ENCODE measurements at regions not wholly inside any gene's neighbourhood (a gene's known extent, or its start where the extent isn't known, plus 50 kb on each side); places are given as distances from the start of the nearest gene placed in this dataset.

- intact Hi-C loops (cut with micrococcal nuclease), result no loop called here
- Mint-ChIP-seq H3K27ac (no peak overlapping the region), H3K4me3 (no peak overlapping the region), H3K27me3 (peaks cover 14% of the 10 kb centered on the region), H3K9me3 (ENCODE audit: insufficient read depth) (no peaks in the 10 kb centered on the region), H3K4me1 (no peaks in the 10 kb centered on the region)
- H3K9me3 ChIP-seq (ENCODE audit: control extremely low read depth in 1 of 3, control insufficient read depth in 2 of 3, insufficient read depth in 1 of 3, low read length in 2 of 3), result no peaks in the 10 kb centered on the region
- H3K27me3 ChIP-seq (replicated peaks in 1 of 4; ENCODE audit: control extremely low read depth in 1 of 4, control insufficient read depth in 3 of 4, insufficient read depth in 4 of 4, low read length in 3 of 4), result no peaks in the 10 kb centered on the region
- WGBS (ENCODE audit: insufficient coverage), result 82% methylated on average over 4 of the region's 6 CpGs
- TF ChIP-seq CTCF (IDR thresholded peaks at IDR 0.05) (no peak), EZH2 (IDR thresholded peaks at IDR 0.05; ENCODE audit: borderline replicate concordance, insufficient read depth, low read depth, low read length, poor library complexity, severe bottlenecking) (no peak)
- POLR2A ChIA-PET, result no interaction called here
- H4K20me1 ChIP-seq (ENCODE audit: control insufficient read depth, insufficient read depth, low read length, poor library complexity, severe bottlenecking), result no peaks in the 10 kb centered on the region
- DNase-seq, result no peak
- no peaks in the 10 kb centered on the region for H3K79me2 ChIP-seq (ENCODE audit: control insufficient read depth, insufficient read depth, low read length)
- H3K4me2 ChIP-seq (replicated peaks; ENCODE audit: low read depth, low read length, poor library complexity, severe bottlenecking), result no peak overlapping the region
- H3K4me1 ChIP-seq (ENCODE audit: control insufficient read depth in 2 of 2, insufficient read depth in 2 of 2, low read length in 2 of 2), result no peaks in the 10 kb centered on the region
- no peak overlapping the region for H3K9ac ChIP-seq (ENCODE audit: low read length)
- H2AFZ ChIP-seq (ENCODE audit: insufficient read depth, low read depth, low read length, poor library complexity, severe bottlenecking), result no peak overlapping the region
- no peak for ATAC-seq (ENCODE audit: low read depth)
- no peaks in the 10 kb centered on the region for H3K36me3 ChIP-seq (replicated peaks in 1 of 2; ENCODE audit: control extremely low read depth in 1 of 2, control insufficient read depth in 1 of 2, extremely low read depth in 1 of 2, insufficient read depth in 2 of 2, low read length in 1 of 2)
- H3K27ac ChIP-seq (ENCODE audit: low read length in 2 of 2), result no peak overlapping the region
- CTCF ChIA-PET, result interaction anchor here (0.7 kb wide), 1 partner anchor 18 kb away, joined by 3 read pairs; no protein-coding TSS in a partner anchor
- no peak overlapping the region for H3K4me3 ChIP-seq (ENCODE audit: control extremely low read depth in 1 of 5, extremely low read depth in 1 of 5, insufficient read depth in 1 of 5, low read depth in 2 of 5, low read length in 4 of 5)
Measured at GRCh38 chr9:107626118-107626517, 136.5 kb upstream of the KLF4 start.

GRCh38 chr9:107625383-107625984 lies 135.9 kb upstream of the KLF4 start:
- Histone ChIP-seq H3K4me3 (ENCODE audit: control extremely low read depth in 1 of 5, extremely low read depth in 1 of 5, insufficient read depth in 1 of 5, low read depth in 2 of 5, low read length in 4 of 5) (no peak overlapping the region), H3K4me1 (ENCODE audit: control insufficient read depth in 2 of 2, insufficient read depth in 2 of 2, low read length in 2 of 2) (no peaks in the 10 kb centered on the region), H3K4me2 (replicated peaks; ENCODE audit: low read depth, low read length, poor library complexity, severe bottlenecking) (no peak overlapping the region), H3K79me2 (ENCODE audit: control insufficient read depth, insufficient read depth, low read length) (no peaks in the 10 kb centered on the region), H2AFZ (ENCODE audit: insufficient read depth, low read depth, low read length, poor library complexity, severe bottlenecking) (no peak overlapping the region), H3K9me3 (ENCODE audit: control extremely low read depth in 1 of 3, control insufficient read depth in 2 of 3, insufficient read depth in 1 of 3, low read length in 2 of 3) (no peaks in the 10 kb centered on the region), H3K9ac (ENCODE audit: low read length) (no peak overlapping the region), H3K27ac (ENCODE audit: low read length in 2 of 2) (no peak overlapping the region), H4K20me1 (ENCODE audit: control insufficient read depth, insufficient read depth, low read length, poor library complexity, severe bottlenecking) (no peaks in the 10 kb centered on the region), H3K36me3 (replicated peaks in 1 of 2; ENCODE audit: control extremely low read depth in 1 of 2, control insufficient read depth in 1 of 2, extremely low read depth in 1 of 2, insufficient read depth in 2 of 2, low read length in 1 of 2) (no peaks in the 10 kb centered on the region), H3K27me3 (replicated peaks in 1 of 4; ENCODE audit: control extremely low read depth in 1 of 4, control insufficient read depth in 3 of 4, insufficient read depth in 4 of 4, low read length in 3 of 4) (no peaks in the 10 kb centered on the region)
- peaks cover 14% of the 10 kb centered on the region for H3K27me3 Mint-ChIP-seq
- 77% methylated on average over 3 of the region's 7 CpGs for WGBS (ENCODE audit: insufficient coverage)
- DNase-seq (no peak), ATAC-seq (ENCODE audit: low read depth) (no peak)
- no peak overlapping the region for H3K27ac Mint-ChIP-seq
- no peaks in the 10 kb centered on the region for H3K4me1 Mint-ChIP-seq
- intact Hi-C loops (cut with micrococcal nuclease), result no loop called here
- TF ChIP-seq EZH2 (IDR thresholded peaks at IDR 0.05; ENCODE audit: borderline replicate concordance, insufficient read depth, low read depth, low read length, poor library complexity, severe bottlenecking), result no peak
- no peak for TF ChIP-seq CTCF (IDR thresholded peaks at IDR 0.05)
- no peak overlapping the region for H3K4me3 Mint-ChIP-seq
- no peaks in the 10 kb centered on the region for H3K9me3 Mint-ChIP-seq (ENCODE audit: insufficient read depth)
- POLR2A ChIA-PET, result no interaction called here
- CTCF ChIA-PET, result interaction anchor here (0.7 kb wide), 1 partner anchor 18 kb away, joined by 3 read pairs; no protein-coding TSS in a partner anchor

Measured in B cell (primary cell).